CD8-positive, alpha-beta memory T cell (primary cell): ENCODE measurements at regions not wholly inside any gene's neighbourhood (a gene's known extent, or its start where the extent isn't known, plus 50 kb on each side); places are given as distances from the start of the nearest gene placed in this dataset.

Experiments
- CTCF ChIA-PET: fragments of 350-600 bp; sonication (Branson Sonifier 250); formaldehyde crosslinking; loops from one replicate; lab custom pipeline; 2021; ENCODE audit warnings: antibody characterized with exemption; lab: Charles Lee
- POLR2A ChIA-PET: fragments of 350-600 bp; sonication (Branson Sonifier 250); formaldehyde crosslinking; loops from one replicate; lab custom pipeline; 2021; ENCODE audit warnings: antibody characterized with exemption; lab: Charles Lee
- DNase-seq, 5 donors: peaks; one replicate each; pipeline versions ENCODE4 v3.0.0 to v3.0.0-alpha.2; 2020 to 2022; ENCODE audit warnings: mixed read lengths in 1 of 5
- H3K27ac ChIP-seq: one replicate; pipeline ENCODE4 v1.7.0; 2013; ENCODE audit warnings: low read depth, mild to moderate bottlenecking, low read length, moderate library complexity
- H3K27me3 ChIP-seq: 2 replicates; pipeline ENCODE4 v1.7.0; 2013; ENCODE audit warnings: low read length, mild to moderate bottlenecking; ENCODE audit not compliant: insufficient read depth, poor library complexity, severe bottlenecking
- H3K36me3 ChIP-seq: 2 replicates; pipeline ENCODE4 v1.7.0; 2013; ENCODE audit warnings: mild to moderate bottlenecking, low read length, moderate library complexity; ENCODE audit not compliant: insufficient read depth
- H3K4me1 ChIP-seq: 2 replicates; pipeline ENCODE4 v1.7.0; 2013; ENCODE audit warnings: mild to moderate bottlenecking, low read length, moderate library complexity; ENCODE audit not compliant: insufficient read depth
- H3K4me3 ChIP-seq: 2 replicates; pipeline ENCODE4 v1.7.0; 2013; ENCODE audit warnings: mild to moderate bottlenecking, low read length
- H3K9me3 ChIP-seq: 2 replicates; pipeline ENCODE4 v1.7.0; 2013; ENCODE audit warnings: mild to moderate bottlenecking, low read length
- H3K27ac Mint-ChIP-seq, 8 donors: one replicate each; pipeline ENCODE4 v1.8.0; 2020 to 2021; ENCODE audit warnings: mixed read lengths in 8 of 8, mild to moderate bottlenecking in 6 of 8, inconsistent platforms in 3 of 8, moderate library complexity in 3 of 8
- H3K27me3 Mint-ChIP-seq, 2 donors: one replicate each; pipeline ENCODE4 v1.8.0; 2020 to 2021; ENCODE audit warnings: mixed read lengths in 2 of 2, mild to moderate bottlenecking in 1 of 2, moderate library complexity in 1 of 2
- H3K36me3 Mint-ChIP-seq, 3 donors: one replicate each; pipeline ENCODE4 v1.8.0; 2020 to 2021; ENCODE audit warnings: mixed read lengths in 3 of 3, inconsistent platforms in 1 of 3, mild to moderate bottlenecking in 1 of 3
- H3K4me1 Mint-ChIP-seq, 3 donors: one replicate each; pipeline ENCODE4 v1.8.0; 2020 to 2021; ENCODE audit warnings: mixed read lengths in 3 of 3, inconsistent platforms in 1 of 3, mild to moderate bottlenecking in 1 of 3
- H3K4me3 Mint-ChIP-seq, 7 donors: one replicate each; pipeline ENCODE4 v1.8.0; 2020 to 2021; ENCODE audit warnings: mixed read lengths in 7 of 7, mild to moderate bottlenecking in 6 of 7, moderate library complexity in 4 of 7, inconsistent platforms in 2 of 7
- H3K9me3 Mint-ChIP-seq, 5 donors: one replicate each; pipeline ENCODE4 v1.8.0; 2020 to 2022; ENCODE audit warnings: mixed read lengths in 5 of 5, mild to moderate bottlenecking in 3 of 5, moderate library complexity in 2 of 5, inconsistent platforms in 1 of 5

- Mint-ChIP-seq H3K9me3 (no peaks in the 10 kb centered on the region), H3K27ac (no peak overlapping the region), H3K4me3 (no peak overlapping the region), H3K27me3 (no peaks in the 10 kb centered on the region), H3K36me3 (peaks cover 0 to 2% (median 0%) of the 10 kb centered on the region in 3 donors), H3K4me1 (no peaks in the 10 kb centered on the region)
- Histone ChIP-seq H3K4me1 (no peaks in the 10 kb centered on the region), H3K36me3 (no peaks in the 10 kb centered on the region), H3K9me3 (no peaks in the 10 kb centered on the region), H3K27ac (no peak overlapping the region), H3K27me3 (no peaks in the 10 kb centered on the region), H3K4me3 (no peak overlapping the region)
- POLR2A ChIA-PET, result no interaction called here
- no peak for DNase-seq
- CTCF ChIA-PET, result no interaction called here
Observed at GRCh38 chr18:67354091-67354490, 162.4 kb downstream of the DSEL start.

- Histone ChIP-seq H3K4me1 (no peaks in the 10 kb centered on the region), H3K27ac (no peak overlapping the region), H3K4me3 (no peak overlapping the region), H3K27me3 (no peaks in the 10 kb centered on the region), H3K9me3 (no peaks in the 10 kb centered on the region), H3K36me3 (no peaks in the 10 kb centered on the region)
- no peak overlapping the region for H3K27ac Mint-ChIP-seq
- H3K9me3 Mint-ChIP-seq, result peaks cover 0 to 2% (median 0%) of the 10 kb centered on the region in 5 donors
- DNase-seq, result no peak
- H3K4me3 Mint-ChIP-seq, result no peak overlapping the region
- peaks cover 0 to 1% (median 0%) of the 10 kb centered on the region in 3 donors for H3K4me1 Mint-ChIP-seq
- no peaks in the 10 kb centered on the region for H3K27me3 Mint-ChIP-seq
- ChIA-PET CTCF (no interaction called here), POLR2A (no interaction called here)
- H3K36me3 Mint-ChIP-seq, result no peaks in the 10 kb centered on the region
Observed at GRCh38 chr18:67347438-67347837, 169.1 kb downstream of the DSEL start.

GRCh38 chr18:67342159-67342558 lies 174.4 kb downstream of the DSEL start:
- ChIA-PET CTCF (no interaction called here), POLR2A (no interaction called here)
- Histone ChIP-seq H3K4me1 (no peaks in the 10 kb centered on the region), H3K4me3 (no peak overlapping the region), H3K27ac (no peak overlapping the region), H3K9me3 (no peaks in the 10 kb centered on the region), H3K27me3 (no peaks in the 10 kb centered on the region), H3K36me3 (no peaks in the 10 kb centered on the region)
- peaks cover 0 to 3% (median 1%) of the 10 kb centered on the region in 3 donors for H3K4me1 Mint-ChIP-seq
- no peaks in the 10 kb centered on the region for H3K27me3 Mint-ChIP-seq
- no peaks in the 10 kb centered on the region for H3K36me3 Mint-ChIP-seq
- DNase-seq, result no peak
- peaks cover 0 to 2% (median 0%) of the 10 kb centered on the region in 5 donors for H3K9me3 Mint-ChIP-seq
- H3K4me3 Mint-ChIP-seq, result no peak overlapping the region
- H3K27ac Mint-ChIP-seq, result no peak overlapping the region

- DNase-seq, result no peak
- ChIA-PET CTCF (no interaction called here), POLR2A (no interaction called here)
- H3K27me3 ChIP-seq, result no peaks in the 10 kb centered on the region
- H3K9me3 Mint-ChIP-seq, result peaks cover 0 to 13% (median 0%) of the 10 kb centered on the region in 5 donors
- H3K27ac Mint-ChIP-seq, result no peak overlapping the region
- H3K4me1 Mint-ChIP-seq, result peaks cover 0 to 3% (median under 1%) of the 10 kb centered on the region in 3 donors
- no peaks in the 10 kb centered on the region for H3K9me3 ChIP-seq
- H3K4me1 ChIP-seq, result no peaks in the 10 kb centered on the region
- no peaks in the 10 kb centered on the region for H3K36me3 Mint-ChIP-seq
- no peak overlapping the region for H3K4me3 ChIP-seq
- H3K27me3 Mint-ChIP-seq, result no peaks in the 10 kb centered on the region
- no peak overlapping the region for H3K27ac ChIP-seq
- no peaks in the 10 kb centered on the region for H3K36me3 ChIP-seq
- no peak overlapping the region for H3K4me3 Mint-ChIP-seq
Observed at GRCh38 chr18:67337696-67338095, 178.8 kb downstream of the DSEL start.

GRCh38 chr18:67331857-67332256 lies 184.7 kb downstream of the DSEL start:
- Histone ChIP-seq H3K27me3 (no peaks in the 10 kb centered on the region), H3K9me3 (no peaks in the 10 kb centered on the region), H3K27ac (no peak overlapping the region), H3K36me3 (no peaks in the 10 kb centered on the region), H3K4me1 (no peaks in the 10 kb centered on the region), H3K4me3 (no peak overlapping the region)
- Mint-ChIP-seq H3K27me3 (no peaks in the 10 kb centered on the region), H3K9me3 (peaks cover 0 to 13% (median 0%) of the 10 kb centered on the region in 5 donors), H3K4me3 (no peak overlapping the region), H3K4me1 (no peaks in the 10 kb centered on the region), H3K36me3 (no peaks in the 10 kb centered on the region), H3K27ac (no peak overlapping the region)
- DNase-seq, result no peak
- CTCF ChIA-PET, result no interaction called here
- POLR2A ChIA-PET, result no interaction called here

- H3K4me3 ChIP-seq, result no peak overlapping the region
- no peaks in the 10 kb centered on the region for H3K9me3 ChIP-seq
- no peaks in the 10 kb centered on the region for H3K4me1 Mint-ChIP-seq
- DNase-seq, result no peak
- H3K27ac Mint-ChIP-seq, result no peak overlapping the region
- POLR2A ChIA-PET, result no interaction called here
- no peak overlapping the region for H3K27ac ChIP-seq
- no peaks in the 10 kb centered on the region for H3K27me3 ChIP-seq
- no peaks in the 10 kb centered on the region for H3K36me3 ChIP-seq
- H3K36me3 Mint-ChIP-seq, result no peaks in the 10 kb centered on the region
- peaks cover 0 to 4% of the 10 kb centered on the region in 2 donors for H3K27me3 Mint-ChIP-seq
- H3K4me1 ChIP-seq, result no peaks in the 10 kb centered on the region
- H3K9me3 Mint-ChIP-seq, result peaks cover 0 to 2% (median 0%) of the 10 kb centered on the region in 5 donors
- H3K4me3 Mint-ChIP-seq, result no peak overlapping the region
- CTCF ChIA-PET, result no interaction called here
Observed at GRCh38 chr18:67319109-67319508, 197.4 kb downstream of the DSEL start.

GRCh38 chr18:67318651-67319050 lies 197.9 kb downstream of the DSEL start:
- Mint-ChIP-seq H3K4me3 (no peak overlapping the region), H3K27ac (no peak overlapping the region), H3K27me3 (peaks cover 0 to 4% of the 10 kb centered on the region in 2 donors), H3K4me1 (no peaks in the 10 kb centered on the region), H3K36me3 (no peaks in the 10 kb centered on the region), H3K9me3 (peaks cover 0 to 2% (median 0%) of the 10 kb centered on the region in 5 donors)
- Histone ChIP-seq H3K4me3 (no peak overlapping the region), H3K9me3 (no peaks in the 10 kb centered on the region), H3K36me3 (no peaks in the 10 kb centered on the region), H3K27ac (no peak overlapping the region), H3K4me1 (no peaks in the 10 kb centered on the region), H3K27me3 (no peaks in the 10 kb centered on the region)
- ChIA-PET POLR2A (no interaction called here), CTCF (no interaction called here)
- no peak for DNase-seq

- Histone ChIP-seq H3K27ac (no peak overlapping the region), H3K36me3 (no peaks in the 10 kb centered on the region), H3K27me3 (no peaks in the 10 kb centered on the region), H3K9me3 (no peaks in the 10 kb centered on the region), H3K4me1 (no peaks in the 10 kb centered on the region), H3K4me3 (no peak overlapping the region)
- DNase-seq, result no peak
- Mint-ChIP-seq H3K4me3 (no peak overlapping the region), H3K27me3 (no peaks in the 10 kb centered on the region), H3K27ac (no peak overlapping the region), H3K9me3 (no peaks in the 10 kb centered on the region), H3K36me3 (no peaks in the 10 kb centered on the region), H3K4me1 (no peaks in the 10 kb centered on the region)
- ChIA-PET CTCF (no interaction called here), POLR2A (no interaction called here)
Observed at GRCh38 chr18:67310826-67311225, 205.7 kb downstream of the DSEL start.

- ChIA-PET POLR2A (no interaction called here), CTCF (no interaction called here)
- Histone ChIP-seq H3K4me3 (no peak overlapping the region), H3K27me3 (no peaks in the 10 kb centered on the region), H3K27ac (no peak overlapping the region), H3K9me3 (no peaks in the 10 kb centered on the region), H3K36me3 (no peaks in the 10 kb centered on the region), H3K4me1 (no peaks in the 10 kb centered on the region)
- no peak overlapping the region for H3K4me3 Mint-ChIP-seq
- DNase-seq, result no peak
- peaks cover 2 to 5% (median 5%) of the 10 kb centered on the region in 3 donors for H3K4me1 Mint-ChIP-seq
- H3K27me3 Mint-ChIP-seq, result no peaks in the 10 kb centered on the region
- no peaks in the 10 kb centered on the region for H3K36me3 Mint-ChIP-seq
- no peaks in the 10 kb centered on the region for H3K9me3 Mint-ChIP-seq
- H3K27ac Mint-ChIP-seq, result no peak overlapping the region
Observed at GRCh38 chr18:67308819-67309218, 207.7 kb downstream of the DSEL start.
